Retinal pigment epithelial cell (primary cell): ENCODE measurements at regions not wholly inside any gene's neighbourhood (a gene's known extent, or its start where the extent isn't known, plus 50 kb on each side); places are given as distances from the start of the nearest gene placed in this dataset.

Source experiments
- DNase-seq: peaks from one replicate; pipeline ENCODE4 v3.0.0-alpha.2; 2010; ENCODE audit warnings: low read depth
- H3K4me3 ChIP-seq: 2 replicates; pipeline ENCODE4 v1.5.1; 2011; ENCODE audit warnings: mild to moderate bottlenecking, low read length, control low read depth, moderate library complexity
- TF ChIP-seq, protein P1 (sequence below): conservative IDR thresholded peaks from 2 replicates; pipeline ENCODE4 v1.5.1; 2011; ENCODE audit warnings: low read depth, low read length, control low read depth, inconsistent platforms

DNA sequence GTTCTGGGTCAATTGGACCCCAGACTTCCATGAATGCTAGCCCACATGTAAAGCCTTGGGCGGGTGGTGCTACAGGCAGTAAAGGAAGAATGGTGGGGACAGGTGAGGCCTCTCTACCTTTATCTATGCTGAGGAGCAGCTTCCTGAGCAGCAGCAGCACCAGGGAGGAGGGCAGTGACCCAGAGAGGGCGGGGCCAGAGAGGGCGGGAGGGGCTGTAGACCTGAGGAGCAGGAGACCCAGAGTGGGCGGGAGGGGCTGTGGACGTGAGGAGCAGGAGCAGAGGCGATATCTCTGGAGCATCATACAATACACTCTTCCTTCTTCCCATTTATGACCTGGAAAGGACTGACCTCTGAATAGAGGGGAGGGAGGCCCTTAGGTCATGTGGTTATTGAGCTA, 165.9 kb downstream of the MTRR start:
- TF ChIP-seq, protein P1, sequence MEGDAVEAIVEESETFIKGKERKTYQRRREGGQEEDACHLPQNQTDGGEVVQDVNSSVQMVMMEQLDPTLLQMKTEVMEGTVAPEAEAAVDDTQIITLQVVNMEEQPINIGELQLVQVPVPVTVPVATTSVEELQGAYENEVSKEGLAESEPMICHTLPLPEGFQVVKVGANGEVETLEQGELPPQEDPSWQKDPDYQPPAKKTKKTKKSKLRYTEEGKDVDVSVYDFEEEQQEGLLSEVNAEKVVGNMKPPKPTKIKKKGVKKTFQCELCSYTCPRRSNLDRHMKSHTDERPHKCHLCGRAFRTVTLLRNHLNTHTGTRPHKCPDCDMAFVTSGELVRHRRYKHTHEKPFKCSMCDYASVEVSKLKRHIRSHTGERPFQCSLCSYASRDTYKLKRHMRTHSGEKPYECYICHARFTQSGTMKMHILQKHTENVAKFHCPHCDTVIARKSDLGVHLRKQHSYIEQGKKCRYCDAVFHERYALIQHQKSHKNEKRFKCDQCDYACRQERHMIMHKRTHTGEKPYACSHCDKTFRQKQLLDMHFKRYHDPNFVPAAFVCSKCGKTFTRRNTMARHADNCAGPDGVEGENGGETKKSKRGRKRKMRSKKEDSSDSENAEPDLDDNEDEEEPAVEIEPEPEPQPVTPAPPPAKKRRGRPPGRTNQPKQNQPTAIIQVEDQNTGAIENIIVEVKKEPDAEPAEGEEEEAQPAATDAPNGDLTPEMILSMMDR = no peak
- H3K4me3 ChIP-seq = no peak overlapping the region
- DNase-seq = no peak

DNA sequence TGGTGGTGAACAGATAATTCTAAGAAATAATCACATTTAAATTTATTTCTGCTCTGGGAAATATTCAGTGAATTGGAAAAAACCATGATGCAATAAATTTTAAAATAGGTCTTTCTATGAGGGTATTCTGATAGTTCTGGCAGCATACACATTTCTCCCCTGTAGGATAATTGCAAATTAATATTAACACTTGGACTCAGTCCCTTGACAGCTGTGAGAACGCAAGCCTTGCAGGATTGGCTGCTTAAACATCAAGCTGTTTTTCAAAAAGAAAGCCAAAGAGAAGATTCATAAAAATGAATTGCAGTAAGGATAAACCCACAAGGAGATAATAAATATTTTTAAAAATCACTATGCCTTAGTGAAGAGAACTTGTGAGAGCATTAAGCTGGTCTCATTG, 180.0 kb downstream of the MTRR start:
- TF ChIP-seq, protein P1 = no peak
- DNase-seq = no peak
- H3K4me3 ChIP-seq = no peak overlapping the region

DNA sequence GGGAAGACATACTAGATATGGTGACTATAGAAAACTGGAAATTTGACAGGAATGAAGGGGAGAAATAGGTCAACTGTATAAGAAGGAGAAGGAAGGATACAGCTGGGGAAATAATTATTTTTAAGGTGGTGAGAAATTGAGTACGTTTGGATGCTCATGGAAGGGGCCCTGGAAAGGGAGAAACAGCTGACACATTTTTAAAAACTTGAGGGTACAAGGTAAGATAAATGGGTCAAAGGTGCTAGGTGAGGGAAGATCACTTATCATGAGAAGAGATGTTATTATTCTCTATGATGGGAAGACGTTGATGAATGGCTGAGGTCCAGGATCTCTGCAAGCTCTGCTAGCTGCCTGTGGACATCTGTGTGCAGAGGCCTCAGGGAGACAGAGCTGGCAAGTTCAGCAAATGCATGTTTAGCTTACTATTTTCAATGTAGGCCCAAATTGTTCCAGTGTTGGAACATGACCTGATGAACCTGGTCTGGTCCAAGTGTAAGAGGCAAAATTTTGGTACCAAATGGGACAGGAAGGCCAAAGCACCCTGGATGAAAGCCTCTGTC, 181.7 kb downstream of the MTRR start:
- TF ChIP-seq, protein P1 = no peak
- H3K4me3 ChIP-seq = no peak overlapping the region
- no peak for DNase-seq

DNA sequence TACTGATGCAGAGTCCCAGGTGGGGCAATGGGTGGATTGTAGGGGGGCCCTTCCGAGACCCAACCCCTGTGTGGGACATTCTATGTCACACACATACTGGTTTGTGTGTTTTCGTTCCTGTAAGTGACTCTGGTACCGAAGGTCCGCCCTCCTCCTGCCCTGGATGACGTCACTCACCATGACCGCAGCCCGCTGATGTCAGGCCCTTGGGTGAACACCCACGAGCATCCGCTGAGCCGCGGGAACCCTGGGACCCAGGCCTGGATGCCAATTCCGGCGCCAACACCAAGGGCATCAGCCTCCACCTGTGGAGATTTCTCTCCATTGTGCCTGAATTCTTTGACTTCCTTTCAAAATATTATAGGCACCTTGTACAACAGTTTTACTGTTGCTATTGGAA, 184.3 kb downstream of the MTRR start:
- TF ChIP-seq, protein P1 = no peak

DNA sequence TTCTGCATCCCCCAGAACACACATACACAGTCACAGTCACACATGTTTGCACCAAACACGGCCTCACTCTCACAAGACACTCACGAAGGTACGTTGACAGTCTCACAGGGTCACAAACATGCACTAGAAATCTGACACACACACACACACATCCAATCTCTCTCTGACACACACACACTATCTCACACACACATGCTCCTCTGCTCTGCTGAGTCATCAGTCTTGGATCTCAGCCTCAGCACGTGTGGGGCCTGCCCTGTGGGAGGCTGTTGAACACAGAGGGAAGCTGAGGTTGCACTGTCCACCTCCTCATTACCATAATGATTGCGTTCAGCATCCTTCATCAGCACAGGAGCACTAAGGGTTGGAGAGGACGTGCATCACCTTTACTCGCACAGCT, 188.8 kb downstream of the MTRR start:
- no peak for DNase-seq
- H3K4me3 ChIP-seq = no peak overlapping the region
- TF ChIP-seq, protein P1 = no peak

More for the DNA sequence above, 184.3 kb downstream of the MTRR start:
- no peak for DNase-seq
- H3K4me3 ChIP-seq = no peak overlapping the region

DNA sequence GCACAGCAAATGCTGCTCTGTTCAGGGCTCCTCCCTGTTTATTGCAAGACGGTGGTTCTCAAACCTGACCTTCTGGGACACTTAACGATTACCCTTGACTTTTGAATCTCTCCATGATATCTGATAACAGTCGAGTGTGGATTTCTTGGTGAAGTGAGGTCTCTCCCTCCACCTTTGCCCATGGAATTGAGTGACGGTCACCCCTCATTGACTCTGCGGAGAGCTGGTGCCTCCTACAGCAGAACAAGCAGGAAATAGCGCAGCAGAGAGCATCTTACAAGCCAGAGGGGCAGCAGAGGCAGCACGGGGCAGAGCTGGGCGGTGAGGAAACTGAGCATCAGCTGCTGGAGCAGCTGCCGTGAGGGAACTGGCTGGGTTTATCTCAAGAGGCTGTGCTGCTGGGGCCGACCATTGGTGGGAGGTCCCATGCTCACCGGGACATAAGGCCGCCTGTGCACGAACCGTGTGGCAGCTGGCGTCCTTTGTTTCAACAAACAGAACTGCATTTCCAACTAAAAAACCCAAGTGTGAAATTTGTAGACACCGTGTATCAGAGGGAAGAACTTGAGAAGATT, 189.8 kb downstream of the MTRR start:
- TF ChIP-seq, protein P1 = no peak
- no peak for DNase-seq

DNA sequence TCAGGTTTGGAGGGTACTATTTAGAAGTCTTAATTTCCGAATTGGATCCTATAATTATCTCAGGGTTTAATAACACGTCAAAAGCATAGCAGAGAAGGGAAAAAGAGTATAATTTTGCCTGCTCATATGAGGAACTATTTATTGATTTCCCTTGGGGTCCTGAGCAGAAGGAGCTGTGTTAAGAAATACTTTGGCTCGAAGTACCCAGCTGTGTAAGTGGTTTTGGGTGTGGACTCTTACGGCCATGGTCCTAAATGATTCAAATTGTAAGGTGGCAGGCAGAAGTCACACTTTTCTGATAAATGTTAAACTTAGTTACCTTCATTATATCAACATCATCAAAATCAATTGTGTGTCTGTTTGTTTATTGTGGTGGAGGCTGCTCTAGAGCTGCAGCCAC, 190.4 kb downstream of the MTRR start:
- H3K4me3 ChIP-seq = no peak overlapping the region
- DNase-seq = no peak
- TF ChIP-seq, protein P1 = no peak

More for the DNA sequence above, 189.8 kb downstream of the MTRR start:
- no peak overlapping the region for H3K4me3 ChIP-seq
